ENCODE measurements at regions not wholly inside any gene's neighbourhood (a gene's known extent, or its start where the extent isn't known, plus 50 kb on each side); places are given as distances from the start of the nearest gene placed in this dataset.

GRCh38 chr11:129319201-129319600, 56.4 kb upstream of the BARX2 start:
- Histone ChIP-seq H3K9me3 (ENCODE audit: low read length) (no peaks in the 10 kb centered on the region), H3K4me1 (ENCODE audit: insufficient read depth, low read length) (peaks cover 85% of the 10 kb centered on the region), H3K27ac (ENCODE audit: extremely low read length, insufficient read depth, low read length) (no peak overlapping the region), H3K4me3 (replicated peaks in 1 of 3; ENCODE audit: insufficient read depth in 1 of 3, low read depth in 2 of 3, low read length in 3 of 3) (no peak overlapping the region), H4K20me1 (ENCODE audit: insufficient read depth, low read length) (no peaks in the 10 kb centered on the region), H3K79me2 (ENCODE audit: insufficient read depth, low read length) (no peaks in the 10 kb centered on the region), H3K36me3 (replicated peaks in 1 of 2; ENCODE audit: control insufficient read depth in 1 of 2, insufficient read depth in 2 of 2, low read length in 2 of 2) (no peaks in the 10 kb centered on the region), H3K27me3 (ENCODE audit: control insufficient read depth in 1 of 2, insufficient read depth in 2 of 2, low read length in 2 of 2) (no peaks in the 10 kb centered on the region), H3K4me2 (ENCODE audit: low read depth, low read length) (no peak overlapping the region), H2AFZ (ENCODE audit: low read length) (no peak overlapping the region), H3K9ac (ENCODE audit: insufficient read depth, low read depth, low read length) (no peak overlapping the region)
- intact Hi-C loops (cut with micrococcal nuclease; ENCODE audit: unreplicated experiment), result no loop called here
- 87% methylated on average over 2 of the region's 2 CpGs for WGBS (ENCODE audit: low lambda C conversion rate)
- no peak for ATAC-seq
- POLR2A ChIA-PET, result no interaction called here
- DNase-seq (ENCODE audit: low spot score), result no peak
- FAIRE-seq, result no peak
- in situ Hi-C loops (cut with HindIII; ENCODE audit: extremely low pct_ligation_motif_present, low pct_unique_long_range_greater_than_20kb), result no loop called here
- CTCF ChIA-PET (ENCODE audit: low intra/inter-chr PET ratio, low total read pairs), result interaction anchor here (0.6 kb wide), 1 partner anchor 51 kb away, joined by 3 read pairs; no protein-coding TSS in a partner anchor
- BruUV-seq (replicated peaks), result no TSS peak
- TF ChIP-seq ZFP1 (CRISPR knock-in tag; IDR thresholded peaks at IDR 0.05), result no peak
- TF ChIP-seq HOXA3 (CRISPR knock-in tag; IDR thresholded peaks at IDR 0.05), result no peak
- TF ChIP-seq ZNF577 (CRISPR knock-in tag; IDR thresholded peaks at IDR 0.05; ENCODE audit: borderline replicate concordance, low read depth), result no peak
- no peak for TF ChIP-seq ZNF672 (CRISPR knock-in tag; IDR thresholded peaks at IDR 0.05)
- no peak for TF ChIP-seq REL (CRISPR knock-in tag; conservative IDR thresholded peaks at IDR 0.05)
- no peak for TF ChIP-seq NFKB2 (CRISPR knock-in tag; IDR thresholded peaks at IDR 0.05; ENCODE audit: borderline replicate concordance)
- TF ChIP-seq CHD2 (IDR thresholded peaks at IDR 0.05; ENCODE audit: low read depth, low read length), result no peak
- no peak for TF ChIP-seq ZBTB43 (CRISPR knock-in tag; conservative IDR thresholded peaks at IDR 0.05)
- no peak for TF ChIP-seq THAP9 (CRISPR knock-in tag; IDR thresholded peaks at IDR 0.05; ENCODE audit: borderline replicate concordance)
- no peak for TF ChIP-seq ZNF660 (CRISPR knock-in tag; IDR thresholded peaks at IDR 0.05; ENCODE audit: borderline replicate concordance, low read depth)
- no peak for TF ChIP-seq GMEB1 (CRISPR knock-in tag; IDR thresholded peaks at IDR 0.05; ENCODE audit: borderline replicate concordance)
- no peak for TF ChIP-seq IRF1 (CRISPR knock-in tag; IDR thresholded peaks at IDR 0.05; ENCODE audit: low read depth)
- no peak for TF ChIP-seq ZNF143 (CRISPR knock-in tag; IDR thresholded peaks at IDR 0.05)
- TF ChIP-seq ZNF777 (CRISPR knock-in tag; IDR thresholded peaks at IDR 0.05), result no peak
- TF ChIP-seq ARID4A (CRISPR knock-in tag; IDR thresholded peaks at IDR 0.05; ENCODE audit: borderline replicate concordance), result no peak

All from HepG2 (cell line).